ENCODE measurements at regions not wholly inside any gene's neighbourhood (a gene's known extent, or its start where the extent isn't known, plus 50 kb on each side); places are given as distances from the start of the nearest gene placed in this dataset.

- Histone ChIP-seq H3K9me3 (ENCODE audit: low read length) (no peaks in the 10 kb centered on the region), H3K4me3 (ENCODE audit: low read depth, low read length, poor library complexity, severe bottlenecking) (no peak overlapping the region), H3K4me2 (ENCODE audit: low read length) (no peak overlapping the region), H3K4me1 (ENCODE audit: insufficient read depth, low read length, poor library complexity, severe bottlenecking) (no peaks in the 10 kb centered on the region), H4K20me1 (ENCODE audit: insufficient read depth, low read length) (no peaks in the 10 kb centered on the region), H3K9me2 (ENCODE audit: insufficient read depth, low read length) (no peaks in the 10 kb centered on the region), H3K27ac (ENCODE audit: low read depth, low read length, poor library complexity, severe bottlenecking) (no peak overlapping the region), H3K36me3 (ENCODE audit: insufficient read depth, low read length) (no peaks in the 10 kb centered on the region), H2AFZ (ENCODE audit: low read length) (no peak overlapping the region), H3K79me2 (ENCODE audit: insufficient read depth, low read depth, low read length) (no peaks in the 10 kb centered on the region)
- no TSS peak for BruUV-seq (replicated peaks)
- ChIA-PET CTCF (ENCODE audit: unreplicated experiment) (no interaction called here), POLR2A (interaction anchor here (0.6 kb wide), 1 partner anchor 72 kb away, joined by 3 read pairs; no protein-coding TSS in a partner anchor)
- TF ChIP-seq CTCF (conservative IDR thresholded peaks at IDR 0.05; ENCODE audit: low read length) (no peak), EZH2phosphoT487 (IDR thresholded peaks at IDR 0.05; ENCODE audit: borderline replicate concordance, low read depth, low read length) (no peak)
- no peak for DNase-seq (ENCODE audit: low spot score)
- intact Hi-C loops (cut with micrococcal nuclease; ENCODE audit: unreplicated experiment): no loop called here
Observed at GRCh38 chr12:65631621-65632111, 192.6 kb upstream of the HMGA2 start.

GRCh38 chr12:65632131-65632855, 192.0 kb upstream of the HMGA2 start:
- Histone ChIP-seq H3K79me2 (ENCODE audit: insufficient read depth, low read depth, low read length) (no peaks in the 10 kb centered on the region), H3K4me3 (ENCODE audit: low read depth, low read length, poor library complexity, severe bottlenecking) (no peak overlapping the region), H3K4me2 (ENCODE audit: low read length) (no peak overlapping the region), H3K9me3 (ENCODE audit: low read length) (no peaks in the 10 kb centered on the region), H2AFZ (ENCODE audit: low read length) (no peak overlapping the region), H3K27ac (ENCODE audit: low read depth, low read length, poor library complexity, severe bottlenecking) (no peak overlapping the region), H4K20me1 (ENCODE audit: insufficient read depth, low read length) (no peaks in the 10 kb centered on the region), H3K36me3 (ENCODE audit: insufficient read depth, low read length) (no peaks in the 10 kb centered on the region), H3K4me1 (ENCODE audit: insufficient read depth, low read length, poor library complexity, severe bottlenecking) (no peaks in the 10 kb centered on the region), H3K9me2 (ENCODE audit: insufficient read depth, low read length) (no peaks in the 10 kb centered on the region)
- BruUV-seq (replicated peaks): no TSS peak
- intact Hi-C loops (cut with micrococcal nuclease; ENCODE audit: unreplicated experiment): no loop called here
- TF ChIP-seq EZH2phosphoT487 (IDR thresholded peaks at IDR 0.05; ENCODE audit: borderline replicate concordance, low read depth, low read length) (no peak), CTCF (conservative IDR thresholded peaks at IDR 0.05; ENCODE audit: low read length) (no peak)
- ChIA-PET POLR2A (no interaction called here), CTCF (ENCODE audit: unreplicated experiment) (no interaction called here)
- no peak for DNase-seq (ENCODE audit: low spot score)

- ChIA-PET CTCF (ENCODE audit: unreplicated experiment) (no interaction called here), POLR2A (no interaction called here)
- Histone ChIP-seq H4K20me1 (ENCODE audit: insufficient read depth, low read length) (no peaks in the 10 kb centered on the region), H3K79me2 (ENCODE audit: insufficient read depth, low read depth, low read length) (no peaks in the 10 kb centered on the region), H3K9me2 (ENCODE audit: insufficient read depth, low read length) (no peaks in the 10 kb centered on the region), H3K4me2 (ENCODE audit: low read length) (no peak overlapping the region), H3K4me1 (ENCODE audit: insufficient read depth, low read length, poor library complexity, severe bottlenecking) (no peaks in the 10 kb centered on the region), H3K9me3 (ENCODE audit: low read length) (no peaks in the 10 kb centered on the region), H3K4me3 (ENCODE audit: low read depth, low read length, poor library complexity, severe bottlenecking) (no peak overlapping the region), H3K27ac (ENCODE audit: low read depth, low read length, poor library complexity, severe bottlenecking) (no peak overlapping the region), H2AFZ (ENCODE audit: low read length) (no peak overlapping the region), H3K36me3 (ENCODE audit: insufficient read depth, low read length) (no peaks in the 10 kb centered on the region)
- intact Hi-C loops (cut with micrococcal nuclease; ENCODE audit: unreplicated experiment): no loop called here
- no TSS peak for BruUV-seq (replicated peaks)
- no peak for DNase-seq (ENCODE audit: low spot score)
- TF ChIP-seq EZH2phosphoT487 (IDR thresholded peaks at IDR 0.05; ENCODE audit: borderline replicate concordance, low read depth, low read length): no peak
- no peak for TF ChIP-seq CTCF (conservative IDR thresholded peaks at IDR 0.05; ENCODE audit: low read length)
Observed at GRCh38 chr12:65634061-65634460, 190.2 kb upstream of the HMGA2 start.

Measured in OCI-LY7 (cell line).